Tongue (tissue), 2 donors: ENCODE measurements at regions not wholly inside any gene's neighbourhood (a gene's known extent, or its start where the extent isn't known, plus 50 kb on each side); places are given as distances from the start of the nearest gene placed in this dataset. TPM values are rescaled to one million over a fixed set of nuclear protein-coding genes. Genes with fewer than 3 reads are reported as not detected.
"Not testable (repeated sequence)": the region's sequence is repeated elsewhere in the genome, so short reads cannot be mapped to it uniquely, and the experiment has no call there.

ENCODE experiments used
- DNase-seq: peaks from one replicate; pipeline ENCODE4 v3.0.0-alpha.2; 2015
- small RNA-seq: library from RNA; depleted of rRNA; stranded (forward); fragments of <200 nt; gene quantifications from one replicate; pipeline ENCODE3, GENCODE V24; 2014; ENCODE audit warnings: low replicate concordance

GRCh38 chrX:9388450-9388849 is 76.4 kb upstream of the TBL1X start:
- no peak for DNase-seq

- no peak for DNase-seq
These were observed 74.7 kb upstream of the TBL1X start for GRCh38 chrX:9390121-9390520.

GRCh38 chrX:9390693-9391368 is 74.0 kb upstream of the TBL1X start:
- no peak for DNase-seq

- no peak for DNase-seq
These were observed 72.4 kb upstream of the TBL1X start for GRCh38 chrX:9392445-9392844.

GRCh38 chrX:9393571-9393970 is 71.3 kb upstream of the TBL1X start:
- no peak for DNase-seq

- DNase-seq, result no peak
These were observed 70.6 kb upstream of the TBL1X start for GRCh38 chrX:9394212-9394611.

GRCh38 chrX:9396930-9397329 is 67.9 kb upstream of the TBL1X start:
- peak; percentile 30 for DNase-seq

GRCh38 chrX:9401051-9401450 is 63.8 kb upstream of the TBL1X start:
- DNase-seq, result no peak

- no peak for DNase-seq
These were observed 61.5 kb upstream of the TBL1X start for GRCh38 chrX:9403374-9403773.

GRCh38 chrX:9405635-9406034 is 59.2 kb upstream of the TBL1X start:
- not testable (repeated sequence) for DNase-seq

GRCh38 chrX:9410889-9411288 is 54.0 kb upstream of the TBL1X start:
- DNase-seq, result not testable (repeated sequence)

GRCh38 chrX:9411682-9412081 is 53.2 kb upstream of the TBL1X start:
- not testable (repeated sequence) for DNase-seq

- DNase-seq, result no peak
These were observed 50.4 kb upstream of the TBL1X start for GRCh38 chrX:9414416-9414815.

Small RNA genes in the stretch of these regions (small RNA-seq; reads per million reads assigned to genes)
- gene AC119618.1 (not detected), gene RNA5SP499 (not detected)
